HG03520 (cell line): ENCODE measurements at regions not wholly inside any gene's neighbourhood (a gene's known extent, or its start where the extent isn't known, plus 50 kb on each side); places are given as distances from the start of the nearest gene placed in this dataset.

Experiments used
- ATAC-seq: cut with Tn5 transposase; IDR thresholded peaks from one replicate; pipeline ENCODE4 v1.9.1; 2021; ENCODE audit warnings: mild to moderate bottlenecking, moderate library complexity; ENCODE audit not compliant: unreplicated experiment

- no peak for ATAC-seq
These were observed 104.0 kb upstream of the FUT8 start for GRCh38 chr14:65308536-65308935.

DNA sequence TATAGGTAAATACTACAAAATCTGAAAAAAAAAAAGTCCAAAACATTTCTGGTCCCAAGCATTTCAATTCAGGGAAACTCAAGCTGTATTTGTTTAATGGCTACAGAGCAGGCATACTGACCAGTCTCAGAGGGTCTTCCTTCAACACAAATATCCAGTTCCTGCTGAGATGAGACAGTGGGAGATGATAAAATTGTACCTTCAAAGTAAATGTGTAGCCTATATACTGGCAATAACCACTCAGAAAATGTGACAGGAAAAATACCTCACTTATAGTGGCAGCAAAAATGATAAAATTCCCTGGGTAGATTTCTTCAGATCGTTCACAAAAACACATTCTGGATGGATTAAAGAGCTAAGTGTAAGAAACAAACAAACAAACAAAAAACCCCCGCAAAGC lies 102.0 kb upstream of the FUT8 start:
- ATAC-seq: no peak

DNA sequence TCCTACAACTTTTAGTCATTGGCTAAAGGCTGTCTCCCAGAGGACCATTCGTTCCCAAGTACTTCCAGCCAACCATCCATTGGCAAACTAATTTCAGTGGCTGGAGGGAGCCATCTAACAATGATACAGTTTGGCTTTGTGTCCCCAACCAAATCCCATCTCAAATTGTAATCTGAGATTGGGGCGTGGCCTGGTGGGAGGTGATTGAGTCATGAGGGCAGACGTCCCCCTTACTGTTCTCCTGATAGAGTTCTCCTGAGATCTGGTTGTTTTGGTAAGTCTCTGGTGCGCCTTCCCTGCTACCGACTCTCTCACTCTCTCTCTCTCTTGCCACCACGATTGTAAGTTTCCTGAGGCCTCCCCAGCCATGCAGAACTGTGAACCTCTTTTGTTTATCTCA lies 99.7 kb upstream of the FUT8 start:
- ATAC-seq: no peak

DNA sequence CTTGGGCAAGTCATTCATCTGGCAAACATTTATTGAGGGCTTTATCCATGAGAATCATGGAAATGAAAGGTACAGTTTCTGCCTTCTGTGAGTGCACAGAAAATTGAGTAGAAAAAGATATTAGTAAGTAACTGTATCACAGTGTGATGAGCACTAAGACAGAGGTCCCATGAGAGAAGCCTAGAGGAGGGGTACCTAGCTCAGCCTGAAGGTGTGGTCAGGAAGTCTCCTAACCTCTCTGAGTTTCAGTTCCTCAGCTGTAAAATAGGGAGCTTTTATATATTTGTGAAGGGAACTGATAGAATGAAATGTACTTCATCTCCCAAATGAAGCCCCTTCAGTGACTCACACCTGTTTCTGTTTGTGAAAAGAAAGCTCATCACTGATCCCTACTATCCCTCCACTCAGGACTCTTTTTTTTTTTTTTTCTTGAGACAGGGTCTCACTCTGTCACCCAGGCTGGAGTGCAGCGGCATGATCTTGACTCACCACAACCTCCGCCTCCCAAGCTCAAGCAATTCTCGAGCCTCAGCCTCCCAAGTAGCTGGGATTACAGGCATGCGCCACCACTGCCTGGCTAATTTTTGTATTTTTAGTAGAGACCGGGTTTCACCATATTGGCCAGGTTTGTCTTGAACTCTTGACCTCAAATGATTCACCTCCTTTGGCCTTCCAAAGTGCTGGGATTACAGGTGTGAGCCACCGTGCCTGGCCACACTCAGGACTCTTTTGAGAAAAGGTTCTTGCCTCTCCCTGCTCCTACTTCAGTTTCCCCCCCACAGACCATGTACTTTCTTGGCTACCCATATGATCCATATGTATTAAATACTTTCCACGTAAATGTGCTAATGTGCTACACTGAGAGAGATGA lies 93.7 kb upstream of the FUT8 start:
- ATAC-seq: peak; percentile 61

DNA sequence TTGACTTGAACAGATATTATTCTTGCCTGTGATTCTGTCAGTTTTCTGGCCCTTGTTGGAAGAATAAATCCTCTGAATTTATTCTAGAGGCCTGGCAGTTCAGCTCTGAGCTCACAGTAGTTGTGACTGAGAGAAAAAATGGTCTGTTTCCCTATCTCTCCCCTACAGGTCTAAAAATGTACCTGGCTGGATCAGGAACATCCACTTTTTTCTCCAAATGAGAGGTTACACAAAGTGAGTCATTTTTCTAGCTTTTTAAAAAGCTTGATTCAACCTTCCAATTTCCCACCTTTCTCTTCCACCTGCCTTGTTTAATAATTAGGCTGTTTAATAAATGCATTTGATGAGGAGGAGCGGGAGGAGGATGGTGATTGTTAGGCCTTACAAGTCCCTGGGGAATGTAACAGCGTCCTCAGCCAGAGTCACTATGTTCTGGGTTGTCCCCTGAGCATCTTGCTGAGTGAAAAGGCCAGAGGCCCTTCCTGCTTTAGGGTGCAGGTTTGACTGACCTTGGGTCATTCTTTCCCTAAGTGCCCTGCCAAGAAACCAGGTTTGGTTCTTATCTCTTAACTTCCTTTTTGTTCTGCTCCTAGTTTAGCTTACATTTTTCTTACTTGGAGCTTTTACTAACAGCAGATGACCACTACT lies 91.7 kb upstream of the FUT8 start:
- ATAC-seq: no peak

- ATAC-seq: no peak
These were observed 91.1 kb upstream of the FUT8 start for GRCh38 chr14:65321370-65321875.

DNA sequence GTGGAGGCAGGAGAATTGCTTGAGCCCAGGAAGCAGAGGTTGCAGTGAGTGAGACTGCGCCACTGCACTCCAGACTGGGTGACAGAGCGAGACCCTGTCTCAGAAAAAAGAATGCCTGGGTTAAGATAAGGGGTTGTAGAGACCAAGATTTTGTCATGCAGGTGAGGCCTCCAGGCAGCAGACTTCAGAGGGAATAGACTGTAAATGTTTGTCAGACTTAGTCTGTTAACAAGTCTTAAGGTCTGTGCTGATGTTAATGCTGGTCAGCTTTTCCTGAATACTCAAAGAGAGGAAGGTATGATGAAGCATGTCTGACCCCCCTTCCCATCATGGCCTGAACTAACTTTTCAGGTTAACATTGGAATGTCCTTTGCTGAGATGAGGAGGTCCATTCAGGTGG lies 83.0 kb upstream of the FUT8 start:
- ATAC-seq: no peak

- ATAC-seq: no peak
These were observed 82.6 kb upstream of the FUT8 start for GRCh38 chr14:65329911-65330310.

GRCh38 chr14:65330416-65330815 lies 82.1 kb upstream of the FUT8 start:
- ATAC-seq: no peak

GRCh38 chr14:65331652-65332051 lies 80.9 kb upstream of the FUT8 start:
- ATAC-seq: no peak

DNA sequence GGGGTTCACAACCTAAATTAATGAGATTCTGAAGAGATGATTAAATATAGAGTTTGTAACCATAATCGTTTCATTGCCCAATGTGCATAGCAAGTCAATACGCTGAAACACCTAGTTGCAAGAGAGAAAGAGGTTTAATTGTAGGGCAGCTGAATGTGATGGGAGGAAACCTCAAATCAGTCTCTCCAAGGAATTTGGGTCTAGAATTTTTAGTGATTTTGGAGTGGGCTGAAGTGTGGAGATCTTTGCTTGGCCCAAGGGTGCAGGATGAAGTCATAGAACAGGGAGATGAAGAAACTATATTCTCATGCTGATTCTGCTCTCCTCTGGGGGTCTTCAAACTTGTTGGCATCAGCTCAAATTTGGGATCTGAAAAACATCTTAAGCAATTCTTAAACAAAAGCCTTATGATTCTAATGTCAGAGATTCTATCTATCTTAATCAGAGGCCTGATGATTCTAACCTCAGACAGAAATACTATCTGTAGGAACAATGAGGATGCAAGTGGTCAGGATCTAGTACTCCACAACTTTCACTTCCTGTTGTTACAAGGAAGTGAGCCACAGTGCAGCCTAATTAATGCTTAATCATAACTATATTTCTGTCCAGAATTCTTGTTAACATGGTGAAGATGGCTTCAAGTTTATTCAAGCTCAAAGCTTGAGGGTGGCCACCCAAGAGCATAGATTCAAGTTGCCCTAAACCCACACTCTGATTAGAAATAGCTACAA lies 80.2 kb upstream of the FUT8 start:
- ATAC-seq: no peak

DNA sequence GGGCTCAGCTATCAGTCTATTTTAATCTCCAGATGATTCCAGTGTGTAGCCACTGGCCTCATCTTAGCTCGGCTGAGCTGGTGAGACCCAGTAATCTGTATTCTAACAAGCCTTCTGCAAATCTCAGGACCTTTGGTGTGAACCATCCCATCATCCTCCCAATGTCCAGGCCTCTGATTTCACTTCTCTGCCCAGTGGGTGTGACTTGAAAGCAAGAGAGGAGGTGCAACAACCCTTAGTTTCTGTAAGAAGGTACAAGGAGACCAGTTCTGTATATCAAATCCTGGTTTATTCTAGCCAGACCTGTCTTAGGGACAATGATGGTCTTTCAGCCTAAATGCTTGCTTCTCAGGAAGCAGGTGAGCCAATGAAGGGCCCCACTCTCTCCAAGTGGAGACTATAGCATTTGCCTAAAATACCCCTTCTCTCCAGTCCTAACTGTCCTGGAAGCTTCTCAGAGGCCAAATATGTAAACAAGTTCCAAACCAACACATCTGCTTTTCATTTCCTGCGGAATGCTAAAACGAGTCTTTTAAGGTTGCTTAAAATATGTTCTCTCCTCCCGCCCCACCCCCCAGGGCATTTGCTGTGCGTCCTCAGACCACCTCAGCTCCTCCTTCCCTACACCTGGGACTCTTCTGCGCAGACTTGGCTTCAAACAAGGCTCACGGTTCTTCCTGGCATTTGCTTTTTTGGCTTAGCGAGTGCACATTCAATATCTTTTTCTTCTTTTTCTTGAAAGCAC lies 78.4 kb upstream of the FUT8 start:
- ATAC-seq: no peak

DNA sequence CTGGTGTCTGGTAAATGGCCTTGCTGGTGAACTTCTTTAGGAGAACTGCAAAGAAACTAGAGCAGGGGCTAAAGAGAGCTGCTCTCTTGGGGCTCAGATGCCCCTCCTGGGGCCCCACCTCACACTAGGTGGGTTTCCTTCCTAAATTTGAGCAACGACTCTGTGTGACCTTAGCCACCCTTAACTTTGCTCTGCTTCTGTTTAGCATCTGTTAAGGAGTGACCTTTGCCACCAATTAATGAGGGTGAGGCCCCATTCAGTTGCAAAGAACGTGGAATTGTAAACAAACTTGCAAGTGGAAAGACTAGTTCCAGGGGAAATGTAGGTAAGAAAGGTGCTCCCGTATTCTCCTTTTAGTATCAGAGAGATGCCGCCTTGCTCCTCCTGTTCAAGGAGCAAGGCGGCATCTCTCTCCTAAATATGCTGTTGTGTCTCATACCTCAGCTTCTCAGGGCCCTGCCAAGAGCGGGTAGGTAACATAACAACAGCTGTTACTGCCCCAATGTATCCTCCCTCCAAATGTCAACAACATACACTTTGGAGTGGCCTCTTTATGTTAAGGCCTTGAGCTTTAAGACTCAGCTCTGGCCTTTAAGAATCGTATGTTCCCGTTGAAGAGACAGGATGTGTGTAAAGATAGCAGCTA lies 77.6 kb upstream of the FUT8 start:
- ATAC-seq: no peak

- ATAC-seq: no peak
These were observed 77.1 kb upstream of the FUT8 start for GRCh38 chr14:65335411-65335947.

DNA sequence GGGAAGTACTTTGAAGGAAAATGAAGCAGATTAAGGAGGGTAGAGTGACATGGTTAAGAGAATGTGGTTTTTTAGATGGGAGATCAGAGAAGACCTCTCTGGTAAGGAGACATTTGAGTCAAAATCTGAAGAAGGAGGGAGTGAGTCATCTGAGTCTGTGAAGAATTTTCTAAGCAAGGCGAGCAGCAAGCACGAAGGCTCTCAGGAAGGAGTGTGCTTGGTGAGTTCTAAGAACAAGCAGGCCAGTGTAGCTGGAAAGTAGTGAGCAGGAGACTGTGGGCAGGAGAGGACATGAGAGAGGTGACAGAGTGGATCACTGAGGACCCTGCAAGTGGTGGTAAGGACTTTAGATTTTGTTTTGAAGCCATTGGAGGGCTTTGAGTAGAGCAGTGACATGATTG lies 76.3 kb upstream of the FUT8 start:
- peak; percentile 59 for ATAC-seq

DNA sequence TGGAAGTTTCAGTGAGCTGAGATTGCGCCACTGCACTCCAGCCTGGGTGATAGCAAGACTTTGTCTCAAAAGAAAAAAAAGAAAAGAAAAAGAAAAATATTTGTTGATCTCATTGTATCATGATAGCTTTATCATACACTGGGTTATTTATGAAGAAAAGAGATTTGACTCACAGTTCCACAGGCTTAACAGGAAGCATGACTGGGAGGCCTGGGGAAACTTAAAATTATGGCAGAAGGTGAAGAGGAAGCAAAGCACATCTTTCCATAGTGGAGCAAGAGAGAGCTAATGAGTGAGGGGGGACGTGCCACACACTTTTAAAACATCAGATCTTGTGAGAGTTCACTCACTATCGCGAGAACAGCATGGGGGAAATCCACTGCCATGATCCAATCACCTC lies 72.7 kb upstream of the FUT8 start:
- ATAC-seq: no peak

GRCh38 chr14:65344011-65344410 lies 68.5 kb upstream of the FUT8 start:
- no peak for ATAC-seq

DNA sequence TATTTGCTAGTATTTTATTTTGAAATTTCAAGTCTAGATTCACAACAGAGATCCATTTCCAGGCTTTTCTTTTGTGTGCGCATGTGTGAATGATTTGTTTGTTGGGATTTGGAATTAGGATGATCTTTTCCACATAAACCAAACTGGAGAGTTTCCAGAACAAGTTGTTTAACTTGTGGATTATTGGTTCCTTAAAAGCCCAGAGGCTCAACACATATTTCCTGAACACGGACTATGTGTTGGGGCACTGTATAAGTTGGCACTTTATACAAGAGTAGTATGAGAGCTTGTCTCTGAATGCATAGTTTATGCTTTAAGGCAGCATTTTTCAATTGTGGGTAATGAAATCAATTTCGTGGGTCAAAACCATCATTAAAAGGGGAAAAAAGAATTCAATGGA lies 67.3 kb upstream of the FUT8 start:
- ATAC-seq: no peak

- no peak for ATAC-seq
These were observed 66.1 kb upstream of the FUT8 start for GRCh38 chr14:65346474-65346873.

- ATAC-seq: no peak
These were observed 65.6 kb upstream of the FUT8 start for GRCh38 chr14:65346895-65347294.
